AG09309 (cell line): ENCODE measurements at regions not wholly inside any gene's neighbourhood (a gene's known extent, or its start where the extent isn't known, plus 50 kb on each side); places are given as distances from the start of the nearest gene placed in this dataset.

Experiments
- DNase-seq: peaks from one replicate; pipeline ENCODE4 v3.0.0-alpha.2; 2010; ENCODE audit warnings: low read depth
- H3K4me3 ChIP-seq: 2 replicates; pipeline ENCODE4 v1.5.1; 2011; ENCODE audit warnings: mild to moderate bottlenecking, low read depth, low read length, moderate library complexity; ENCODE audit not compliant: control insufficient read depth
- TF ChIP-seq, protein P1 (sequence below): IDR thresholded peaks from 2 replicates; pipeline ENCODE4 v1.5.1; 2011; ENCODE audit warnings: mild to moderate bottlenecking, low read depth, low read length, inconsistent platforms; ENCODE audit not compliant: insufficient read depth, control insufficient read depth; ENCODE audit errors: missing control alignments

GRCh38 chr16:56120447-56121155, 70.7 kb upstream of the GNAO1 start:
- no peak overlapping the region for H3K4me3 ChIP-seq
- no peak for DNase-seq
- TF ChIP-seq, protein P1, sequence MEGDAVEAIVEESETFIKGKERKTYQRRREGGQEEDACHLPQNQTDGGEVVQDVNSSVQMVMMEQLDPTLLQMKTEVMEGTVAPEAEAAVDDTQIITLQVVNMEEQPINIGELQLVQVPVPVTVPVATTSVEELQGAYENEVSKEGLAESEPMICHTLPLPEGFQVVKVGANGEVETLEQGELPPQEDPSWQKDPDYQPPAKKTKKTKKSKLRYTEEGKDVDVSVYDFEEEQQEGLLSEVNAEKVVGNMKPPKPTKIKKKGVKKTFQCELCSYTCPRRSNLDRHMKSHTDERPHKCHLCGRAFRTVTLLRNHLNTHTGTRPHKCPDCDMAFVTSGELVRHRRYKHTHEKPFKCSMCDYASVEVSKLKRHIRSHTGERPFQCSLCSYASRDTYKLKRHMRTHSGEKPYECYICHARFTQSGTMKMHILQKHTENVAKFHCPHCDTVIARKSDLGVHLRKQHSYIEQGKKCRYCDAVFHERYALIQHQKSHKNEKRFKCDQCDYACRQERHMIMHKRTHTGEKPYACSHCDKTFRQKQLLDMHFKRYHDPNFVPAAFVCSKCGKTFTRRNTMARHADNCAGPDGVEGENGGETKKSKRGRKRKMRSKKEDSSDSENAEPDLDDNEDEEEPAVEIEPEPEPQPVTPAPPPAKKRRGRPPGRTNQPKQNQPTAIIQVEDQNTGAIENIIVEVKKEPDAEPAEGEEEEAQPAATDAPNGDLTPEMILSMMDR: no peak

DNA sequence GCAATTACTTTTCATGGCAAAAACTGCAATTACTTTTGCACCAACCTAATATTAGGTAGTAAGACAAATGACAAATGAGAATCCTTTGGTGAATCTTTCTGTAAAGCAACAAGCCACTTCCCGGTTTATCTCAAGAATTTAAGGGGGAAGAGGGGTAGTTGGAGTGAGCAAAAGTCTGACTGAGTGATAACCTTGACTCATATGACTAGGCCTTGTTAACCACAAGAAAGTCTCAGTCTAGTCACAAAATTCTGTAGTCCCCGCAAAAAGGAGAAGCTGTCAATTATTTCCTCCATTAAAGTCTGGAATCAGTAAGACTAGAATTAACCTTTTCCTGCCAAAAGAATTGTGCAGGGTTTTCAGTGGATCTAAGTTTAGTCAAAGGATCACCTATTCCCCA, 72.2 kb upstream of the GNAO1 start:
- TF ChIP-seq, protein P1: no peak
- DNase-seq: no peak
- H3K4me3 ChIP-seq: no peak overlapping the region

GRCh38 chr16:56116577-56116964, 74.7 kb upstream of the GNAO1 start:
- no peak for DNase-seq
- no peak overlapping the region for H3K4me3 ChIP-seq
- TF ChIP-seq, protein P1: no peak

DNA sequence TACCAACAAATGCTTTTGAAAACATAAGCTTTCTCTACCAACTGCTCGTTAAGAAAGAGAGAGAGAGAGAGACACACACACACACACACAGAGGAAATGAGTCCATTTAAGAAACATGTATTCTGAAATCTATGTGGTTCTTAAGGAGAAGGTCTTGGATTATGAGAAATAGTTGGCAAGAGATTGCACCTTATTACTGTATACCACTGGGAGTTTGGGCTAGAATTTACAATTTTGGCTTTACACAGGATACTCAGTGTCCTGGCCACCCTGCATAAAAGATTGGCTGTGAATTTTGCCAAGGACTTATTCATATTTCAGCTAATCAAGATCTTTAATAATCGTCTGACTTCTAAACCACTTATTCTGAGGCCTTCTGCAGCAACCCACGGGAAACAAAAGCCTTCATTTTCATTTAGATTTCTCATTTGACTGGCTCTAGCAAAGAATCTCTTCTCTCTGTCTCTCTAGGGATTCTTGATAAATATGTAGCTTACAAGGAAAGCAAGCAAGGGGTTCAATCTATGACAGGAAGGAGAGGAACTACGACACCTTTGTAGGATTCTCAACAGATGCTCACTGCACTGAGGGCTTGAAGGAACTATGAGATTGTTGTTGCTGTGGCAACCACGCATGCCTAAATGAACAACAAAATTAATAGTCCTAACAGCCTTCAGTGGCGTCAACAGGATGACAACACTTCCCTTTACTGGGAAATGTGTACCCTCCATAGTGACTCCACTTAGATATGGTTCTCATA, 75.3 kb upstream of the GNAO1 start:
- no peak for DNase-seq
- TF ChIP-seq, protein P1: no peak
- no peak overlapping the region for H3K4me3 ChIP-seq

GRCh38 chr16:56113223-56113622, 78.1 kb upstream of the GNAO1 start:
- no peak for DNase-seq
- TF ChIP-seq, protein P1: no peak
- no peak overlapping the region for H3K4me3 ChIP-seq

DNA sequence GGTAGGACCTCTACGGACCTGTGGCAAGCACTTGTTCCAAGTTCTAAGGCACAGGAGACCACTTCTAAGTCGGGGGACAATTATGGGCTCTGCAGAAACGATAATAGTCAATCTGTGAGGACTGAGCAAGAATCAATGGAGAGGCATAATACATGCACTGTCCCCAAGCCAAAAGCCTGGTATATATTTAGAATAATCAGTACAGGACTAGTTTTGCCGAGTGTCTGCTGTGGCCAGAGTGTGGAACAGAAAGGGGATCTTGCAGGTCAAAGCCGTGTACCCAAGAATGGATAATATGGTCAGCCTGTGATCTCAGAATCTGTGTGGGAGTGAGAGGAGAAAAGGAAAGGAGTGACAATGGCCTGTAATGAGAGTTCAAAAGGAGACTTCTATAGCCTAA, 80.2 kb upstream of the GNAO1 start:
- TF ChIP-seq, protein P1: no peak
- no peak overlapping the region for H3K4me3 ChIP-seq
- no peak for DNase-seq
